SU-DHL-6 (cell line): ENCODE measurements at regions not wholly inside any gene's neighbourhood (a gene's known extent, or its start where the extent isn't known, plus 50 kb on each side); places are given as distances from the start of the nearest gene placed in this dataset.

Experiments
- H2AFZ ChIP-seq: fragments of 200-600 bp; sonication (generic); 2 replicates; pipeline ENCODE4 v1.6.1; 2014; ENCODE audit warnings: low read depth, mild to moderate bottlenecking, moderate library complexity, mixed read lengths, antibody characterized with exemption, low read length; ENCODE audit not compliant: severe bottlenecking
- H3F3A ChIP-seq: fragments of 200-600 bp; shearing (Covaris generic); 2 replicates; pipeline ENCODE4 v1.6.0; 2016; ENCODE audit warnings: antibody characterized with exemption, mild to moderate bottlenecking; ENCODE audit not compliant: insufficient read depth
- H3K27ac ChIP-seq: fragments of 200-600 bp; sonication (generic); 2 replicates; pipeline ENCODE4 v1.5.1; 2016; ENCODE audit warnings: low read depth, mild to moderate bottlenecking, low read length, moderate library complexity, mixed read lengths
- H3K27me3 ChIP-seq: fragments of 200-600 bp; sonication (generic), shearing (Covaris generic); 2 replicates; pipeline ENCODE4 v1.6.0; 2014; ENCODE audit warnings: mild to moderate bottlenecking, low read length
- H3K36me3 ChIP-seq: fragments of 200-600 bp; sonication (generic); 2 replicates; pipeline ENCODE4 v1.6.1; 2014; ENCODE audit warnings: mild to moderate bottlenecking, low read length, mixed read lengths
- H3K4me2 ChIP-seq: fragments of 300-600, 200-600 bp; shearing (Covaris generic), sonication (generic); 2 replicates; pipeline ENCODE4 v1.6.0; 2014; ENCODE audit warnings: low read length, low read depth, mild to moderate bottlenecking; ENCODE audit not compliant: poor library complexity, severe bottlenecking
- H3K4me3 ChIP-seq: fragments of 200-600 bp; sonication (generic); 2 replicates; pipeline ENCODE4 v1.5.1; 2014; ENCODE audit warnings: antibody characterized with exemption, low read length, mild to moderate bottlenecking, mixed read lengths; ENCODE audit not compliant: insufficient read depth, poor library complexity, severe bottlenecking
- H3K79me2 ChIP-seq: fragments of 200-600 bp; sonication (generic); 2 replicates; pipeline ENCODE4 v1.6.1; 2014; ENCODE audit warnings: mild to moderate bottlenecking, low read length, moderate library complexity; ENCODE audit not compliant: insufficient read depth
- H3K9ac ChIP-seq: fragments of 200-600 bp; sonication (generic); 2 replicates; pipeline ENCODE4 v1.7.0; 2014; ENCODE audit warnings: mild to moderate bottlenecking, low read length
- H3K9me2 ChIP-seq: fragments of 200-600 bp; sonication (generic); replicated peaks from 2 replicates; pipeline ENCODE4 v1.6.1; 2014; ENCODE audit warnings: low read length; ENCODE audit not compliant: insufficient read depth
- H3K9me3 ChIP-seq: fragments of 200-600 bp; sonication (generic); 2 replicates; pipeline ENCODE4 v1.6.1; 2014; ENCODE audit warnings: low read length, mixed read lengths; ENCODE audit not compliant: insufficient read depth
- H4K20me1 ChIP-seq: fragments of 200-600 bp; sonication (generic); 2 replicates; pipeline ENCODE4 v1.6.1; 2014; ENCODE audit warnings: low read depth, mild to moderate bottlenecking, antibody characterized with exemption, low read length, moderate library complexity, mixed read lengths
- CTCF ChIP-seq: fragments of 200-600 bp; sonication (generic); IDR thresholded peaks from one replicate; pipeline ENCODE4 v1.5.1; 2017; ENCODE audit warnings: antibody characterized with exemption, mild to moderate bottlenecking, low read length, moderate library complexity; ENCODE audit not compliant: insufficient read depth, poor library complexity, severe bottlenecking
- EZH2phosphoT487 ChIP-seq: fragments of 200-600 bp; sonication (generic), shearing (Covaris generic); conservative IDR thresholded peaks from 2 replicates; pipeline ENCODE4 v1.6.1; 2018; ENCODE audit warnings: mild to moderate bottlenecking, antibody characterized with exemption, low read length, moderate library complexity, mixed read lengths

- Histone ChIP-seq H3F3A (no peaks in the 10 kb centered on the region), H3K36me3 (no peaks in the 10 kb centered on the region), H3K4me3 (no peak overlapping the region), H4K20me1 (no peaks in the 10 kb centered on the region), H3K27me3 (no peaks in the 10 kb centered on the region), H3K9ac (no peak overlapping the region), H2AFZ (no peak overlapping the region), H3K79me2 (no peaks in the 10 kb centered on the region), H3K4me2 (no peak overlapping the region), H3K9me3 (no peaks in the 10 kb centered on the region), H3K27ac (no peak overlapping the region), H3K9me2 (no peaks in the 10 kb centered on the region)
- TF ChIP-seq CTCF = no peak
- TF ChIP-seq EZH2phosphoT487 = no peak
These were observed 107.8 kb upstream of the CCN2 start for GRCh38 chr6:132058975-132059374.

GRCh38 chr6:132054525-132054924, 103.4 kb upstream of the CCN2 start:
- Histone ChIP-seq H3K9ac (no peak overlapping the region), H2AFZ (no peak overlapping the region), H3K27me3 (no peaks in the 10 kb centered on the region), H4K20me1 (no peaks in the 10 kb centered on the region), H3K79me2 (no peaks in the 10 kb centered on the region), H3K4me3 (no peak overlapping the region), H3K4me2 (no peak overlapping the region), H3K9me3 (no peaks in the 10 kb centered on the region), H3K9me2 (no peaks in the 10 kb centered on the region), H3K27ac (no peak overlapping the region), H3F3A (no peaks in the 10 kb centered on the region), H3K36me3 (no peaks in the 10 kb centered on the region)
- TF ChIP-seq CTCF (no peak), EZH2phosphoT487 (no peak)

GRCh38 chr6:132053511-132053910, 102.3 kb upstream of the CCN2 start:
- no peaks in the 10 kb centered on the region for H3K9me2 ChIP-seq
- H3K4me3 ChIP-seq = no peak overlapping the region
- no peaks in the 10 kb centered on the region for H4K20me1 ChIP-seq
- H3K9me3 ChIP-seq = no peaks in the 10 kb centered on the region
- H3K79me2 ChIP-seq = no peaks in the 10 kb centered on the region
- H2AFZ ChIP-seq = no peak overlapping the region
- H3K27me3 ChIP-seq = no peaks in the 10 kb centered on the region
- H3K9ac ChIP-seq = no peak overlapping the region
- TF ChIP-seq CTCF (no peak), EZH2phosphoT487 (no peak)
- no peak overlapping the region for H3K4me2 ChIP-seq
- H3K36me3 ChIP-seq = no peaks in the 10 kb centered on the region
- no peak overlapping the region for H3K27ac ChIP-seq
- no peaks in the 10 kb centered on the region for H3F3A ChIP-seq

GRCh38 chr6:132052096-132052495, 100.9 kb upstream of the CCN2 start:
- H3K27me3 ChIP-seq = no peaks in the 10 kb centered on the region
- H3K9me3 ChIP-seq = no peaks in the 10 kb centered on the region
- no peak overlapping the region for H3K9ac ChIP-seq
- no peak overlapping the region for H2AFZ ChIP-seq
- no peaks in the 10 kb centered on the region for H3F3A ChIP-seq
- H3K27ac ChIP-seq = no peak overlapping the region
- no peak overlapping the region for H3K4me2 ChIP-seq
- TF ChIP-seq CTCF (no peak), EZH2phosphoT487 (no peak)
- H3K4me3 ChIP-seq = no peak overlapping the region
- no peaks in the 10 kb centered on the region for H4K20me1 ChIP-seq
- H3K36me3 ChIP-seq = no peaks in the 10 kb centered on the region
- H3K79me2 ChIP-seq = no peaks in the 10 kb centered on the region
- H3K9me2 ChIP-seq = no peaks in the 10 kb centered on the region
